GM12875 (cell line): ENCODE measurements at regions not wholly inside any gene's neighbourhood (a gene's known extent, or its start where the extent isn't known, plus 50 kb on each side); places are given as distances from the start of the nearest gene placed in this dataset.

Experiments
- H3K4me3 ChIP-seq: one replicate; pipeline ENCODE4 v1.5.1; 2011; ENCODE audit warnings: low read depth, low read length, control low read depth
- CTCF ChIP-seq: IDR thresholded peaks from 2 replicates; pipeline ENCODE4 v1.5.1; 2011; ENCODE audit warnings: low read depth, mild to moderate bottlenecking, control low read depth, inconsistent platforms, low read length, moderate library complexity, borderline replicate concordance; ENCODE audit not compliant: insufficient read depth

GRCh38 chr17:71470062-71470461 lies 650.8 kb upstream of the SOX9 start:
- H3K4me3 ChIP-seq: no peak overlapping the region
- TF ChIP-seq CTCF: no peak

- TF ChIP-seq CTCF: peak; percentile 59
- no peak overlapping the region for H3K4me3 ChIP-seq
Observed at GRCh38 chr17:71472809-71473789, 647.7 kb upstream of the SOX9 start.

GRCh38 chr17:71477356-71477755 lies 643.5 kb upstream of the SOX9 start:
- no peak for TF ChIP-seq CTCF
- no peak overlapping the region for H3K4me3 ChIP-seq

- H3K4me3 ChIP-seq: no peak overlapping the region
- no peak for TF ChIP-seq CTCF
Observed at GRCh38 chr17:71480099-71480498, 640.7 kb upstream of the SOX9 start.

GRCh38 chr17:71482625-71483024 lies 638.2 kb upstream of the SOX9 start:
- no peak for TF ChIP-seq CTCF

GRCh38 chr17:71484546-71484945 lies 636.3 kb upstream of the SOX9 start:
- no peak overlapping the region for H3K4me3 ChIP-seq
- no peak for TF ChIP-seq CTCF

More at GRCh38 chr17:71482625-71483024, 638.2 kb upstream of the SOX9 start:
- H3K4me3 ChIP-seq: no peak overlapping the region

- no peak for TF ChIP-seq CTCF
- H3K4me3 ChIP-seq: no peak overlapping the region
Observed at GRCh38 chr17:71485426-71485825, 635.4 kb upstream of the SOX9 start.
